Ovary (tissue), 3 donors: ENCODE measurements at regions not wholly inside any gene's neighbourhood (a gene's known extent, or its start where the extent isn't known, plus 50 kb on each side); places are given as distances from the start of the nearest gene placed in this dataset.

ENCODE experiments used
- EP300 ChIP-seq: sonication (generic); formaldehyde crosslinking; IDR thresholded peaks from one replicate; pipeline ENCODE4 v1.6.1; 2017; ENCODE audit warnings: antibody characterized with exemption
- TF ChIP-seq, protein P1 (sequence below), 3 donors: fragments of 450-650 bp in 2 of 3; fragments of 200-600 bp in 1 of 3; IDR thresholded peaks; one replicate each; pipeline versions ENCODE4 v1.5.1 to v1.8.0; 2016 to 2022; ENCODE audit warnings: antibody characterized with exemption in 3 of 3, mild to moderate bottlenecking in 1 of 3
- donor health status: DM: no; HTN: no; CAD: no.

DNA sequence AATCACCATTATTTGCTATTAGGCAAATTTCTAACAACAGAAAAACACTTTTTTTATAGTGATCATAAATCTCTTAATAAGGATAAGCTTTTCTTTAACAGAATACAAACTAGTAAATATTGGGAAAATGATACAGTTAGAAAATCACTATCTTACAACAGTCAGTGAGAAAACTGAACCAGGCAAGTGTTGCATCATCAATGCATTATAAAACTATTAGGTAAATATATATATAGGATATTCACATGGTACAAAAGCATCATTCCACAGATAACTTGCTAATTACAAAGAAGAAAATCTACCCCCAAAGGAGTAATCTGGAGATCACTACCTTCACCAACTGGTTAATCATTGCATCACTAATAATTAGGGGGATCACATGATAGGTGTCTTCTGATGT lies 652.1 kb downstream of the HACE1 start:
- TF ChIP-seq, protein P1, sequence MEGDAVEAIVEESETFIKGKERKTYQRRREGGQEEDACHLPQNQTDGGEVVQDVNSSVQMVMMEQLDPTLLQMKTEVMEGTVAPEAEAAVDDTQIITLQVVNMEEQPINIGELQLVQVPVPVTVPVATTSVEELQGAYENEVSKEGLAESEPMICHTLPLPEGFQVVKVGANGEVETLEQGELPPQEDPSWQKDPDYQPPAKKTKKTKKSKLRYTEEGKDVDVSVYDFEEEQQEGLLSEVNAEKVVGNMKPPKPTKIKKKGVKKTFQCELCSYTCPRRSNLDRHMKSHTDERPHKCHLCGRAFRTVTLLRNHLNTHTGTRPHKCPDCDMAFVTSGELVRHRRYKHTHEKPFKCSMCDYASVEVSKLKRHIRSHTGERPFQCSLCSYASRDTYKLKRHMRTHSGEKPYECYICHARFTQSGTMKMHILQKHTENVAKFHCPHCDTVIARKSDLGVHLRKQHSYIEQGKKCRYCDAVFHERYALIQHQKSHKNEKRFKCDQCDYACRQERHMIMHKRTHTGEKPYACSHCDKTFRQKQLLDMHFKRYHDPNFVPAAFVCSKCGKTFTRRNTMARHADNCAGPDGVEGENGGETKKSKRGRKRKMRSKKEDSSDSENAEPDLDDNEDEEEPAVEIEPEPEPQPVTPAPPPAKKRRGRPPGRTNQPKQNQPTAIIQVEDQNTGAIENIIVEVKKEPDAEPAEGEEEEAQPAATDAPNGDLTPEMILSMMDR (IDR thresholded peaks at IDR 0.05) = no peak
- no peak for TF ChIP-seq EP300
